Heart left ventricle (tissue), 16 donors: ENCODE measurements at regions not wholly inside any gene's neighbourhood (a gene's known extent, or its start where the extent isn't known, plus 50 kb on each side); places are given as distances from the start of the nearest gene placed in this dataset.
A peak's percentile ranks its signal among the peaks of the same experiment; 100 is the strongest.

Experiments used
- ATAC-seq, 4 donors: fragments of 200-7000 bp; cut with Tn5 transposase; one replicate each; pipeline ENCODE4 v1.9.1; 2020 to 2022; ENCODE audit warnings: moderate library complexity in 4 of 4, mild to moderate bottlenecking in 3 of 4, moderate number of reproducible peaks in 1 of 4
- DNase-seq, 5 donors: peaks; one replicate each; pipeline ENCODE4 v3.0.0-alpha.2; 2020
- H3K27ac ChIP-seq, 12 donors: fragments of 200-600 bp; sonication (generic) in 4 of 12; one replicate each; pipeline versions ENCODE4 v1.5.0 to v1.8.0; 2016 to 2022; ENCODE audit warnings: mild to moderate bottlenecking in 2 of 12
- H3K27me3 ChIP-seq, 9 donors: fragments of 200-600 bp; sonication (generic) in 2 of 9; one replicate each; pipeline versions ENCODE4 v1.5.1 to v1.8.0; 2016 to 2022; ENCODE audit warnings: mild to moderate bottlenecking in 3 of 9
- H3K36me3 ChIP-seq, 9 donors: fragments of 200-600 bp; sonication (generic) in 2 of 9; one replicate each; pipeline versions ENCODE4 v1.5.0 to v1.8.0; 2018 to 2022; ENCODE audit warnings: mild to moderate bottlenecking in 2 of 9
- H3K4me1 ChIP-seq, 12 donors: fragments of 200-600 bp; sonication (generic) in 4 of 12; one replicate each; pipeline versions ENCODE4 v1.5.0 to v1.8.0; 2016 to 2022; ENCODE audit warnings: mild to moderate bottlenecking in 3 of 12
- H3K4me3 ChIP-seq, 12 donors: fragments of 200-600 bp; sonication (generic) in 4 of 12; one replicate each; pipeline versions ENCODE4 v1.5.0 to v1.8.0; 2017 to 2022; ENCODE audit warnings: mild to moderate bottlenecking in 9 of 12, moderate library complexity in 4 of 12
- H3K9me3 ChIP-seq, 12 donors: fragments of 200-600 bp; sonication (generic) in 4 of 12; one replicate each; pipeline versions ENCODE4 v1.5.0 to v1.8.0; 2016 to 2022; ENCODE audit warnings: mild to moderate bottlenecking in 1 of 12
- CTCF ChIP-seq, 12 donors: fragments of 200-600 bp; sonication (generic) in 4 of 12; IDR thresholded peaks; one replicate each; pipeline versions ENCODE4 v1.5.0 to v1.8.0; 2018 to 2022; ENCODE audit warnings: antibody characterized with exemption in 12 of 12, mild to moderate bottlenecking in 5 of 12
- POLR2A ChIP-seq, 2 donors: fragments of 450-650 bp; IDR thresholded peaks; one replicate each; pipeline ENCODE4 v1.6.1; 2017; ENCODE audit warnings: antibody characterized with exemption in 2 of 2, mild to moderate bottlenecking in 2 of 2, moderate library complexity in 2 of 2
- WGBS, 4 donors: extraction: QIAGEN DNeasy Blood & Tissue Kit in 2 of 4; methylation state at CpG; one replicate each; pipeline versions ENCODE4 v1.1.5 to v1.1.7; 2013 to 2018; 5-methylcytosine and 5-hydroxymethylcytosine counted together
- intact Hi-C, 10 donors: fragments of 100-400 bp; cut with DNase I; formaldehyde crosslinking; loops; one replicate each; pipeline versions ENCODE4 v1.11.1 to v1.14.2; 2022
- donor health status: ischemic (EF 13 %, LVEDD 7.1; RV severe dilation, severe dysfunction).
- donor health status: healthy with polysubstance abuse.
- donor health status: DM: no; HTN: yes; CAD: no.
- donor health status: DM: no; HTN: no; CAD: no.
- donor health status: ischemic (EF 25% LVEDD 6.9; RV normal size, moderate dysfunction).
- donor health status: ischemic (EF 25% LVEDD 5.7; RV mildly dilated, moderate dysfunction).
- donor health status: healthy.
- donor health status: DM: yes; HTN: yes; CAD: no.
- donor health status: ischemic (EF 35%, LVEDD 5.7; RV mildly dilated, moderate dysfunction).
- donor health status: nonischemic (EF 11% LVEDD 7.7; RV severe dilation, severe dysfunction).
- donor health status: DM: yes; HTN: yes; CAD: no.
- donor health status: PGD.
- donor health status: ischemic (EF 29% LVEDD 5.4; RV normal size, mild dysfunction).
- donor health status: nonischemic (EF 23%, LVEDD 6.1; RV moderate dilation, normal function).

DNA sequence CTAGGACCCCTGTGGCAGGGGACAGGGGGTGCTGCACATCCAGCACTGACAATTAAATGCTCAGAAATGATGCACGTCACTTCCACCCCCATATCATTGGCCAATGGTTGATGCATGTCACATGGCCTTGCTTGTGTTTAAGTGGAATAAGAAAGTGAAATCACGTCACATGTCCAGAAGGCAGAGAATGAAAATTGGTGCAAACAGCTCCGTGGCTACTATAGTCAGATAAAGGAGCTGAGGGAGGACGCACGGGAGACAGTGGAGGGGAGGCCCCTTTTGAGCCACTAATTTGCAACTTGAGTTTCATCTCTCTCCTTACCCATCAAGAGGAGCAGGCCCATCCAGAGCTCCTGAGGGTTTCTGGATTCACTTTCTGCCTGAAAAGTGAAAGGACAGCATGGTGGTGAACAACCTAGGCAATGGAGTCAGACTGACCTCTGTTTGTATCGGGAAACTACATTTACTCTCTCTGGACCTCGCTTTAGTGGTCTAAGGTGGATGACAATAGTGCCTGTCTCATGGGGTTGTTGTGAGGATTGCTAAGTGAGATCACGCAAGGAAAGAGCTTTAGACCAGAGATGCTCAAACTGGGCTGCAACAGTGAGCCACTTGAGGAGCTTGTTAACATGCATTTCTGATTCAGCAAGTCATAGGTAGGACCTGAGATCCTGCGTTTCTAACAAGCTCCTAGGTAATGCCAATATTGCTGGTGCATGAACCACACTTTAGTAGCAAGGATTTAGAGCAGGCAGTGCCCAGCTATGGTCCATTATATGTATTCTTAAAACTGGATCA is 133.9 kb upstream of the ADRA1B start:
- Histone ChIP-seq H3K36me3 (no peaks in the 10 kb centered on the region), H3K27ac (peak overlapping the region in 1 of 12 donors; percentile 29), H3K4me1 (peaks cover 0 to 9% (median 0%) of the 10 kb centered on the region in 12 donors), H3K4me3 (no peak overlapping the region), H3K27me3 (no peaks in the 10 kb centered on the region), H3K9me3 (no peaks in the 10 kb centered on the region)
- 83 to 91% (median 86%) methylated on average over 9 of the region's 9 CpGs for WGBS, 4 donors
- DNase-seq (no peak), ATAC-seq (no peak)
- intact Hi-C loops = loop anchor here in 2 of 10 donors (10.0 kb wide), 2 partner anchors 122 to 338 kb away; no protein-coding TSS in a partner anchor
- TF ChIP-seq POLR2A (IDR thresholded peaks at IDR 0.05) (no peak), CTCF (IDR thresholded peaks at IDR 0.05) (no peak)

- H3K36me3 ChIP-seq = no peaks in the 10 kb centered on the region
- ATAC-seq (no peak), DNase-seq (no peak)
- H3K9me3 ChIP-seq = no peaks in the 10 kb centered on the region
- TF ChIP-seq CTCF (IDR thresholded peaks at IDR 0.05) = no peak
- TF ChIP-seq POLR2A (IDR thresholded peaks at IDR 0.05) = no peak
- H3K27me3 ChIP-seq = no peaks in the 10 kb centered on the region
- H3K4me1 ChIP-seq = peaks cover 0 to 14% (median 0%) of the 10 kb centered on the region in 12 donors
- intact Hi-C loops = loop anchor here in 2 of 10 donors (10.0 kb wide), 2 partner anchors 122 to 338 kb away; no protein-coding TSS in a partner anchor
- H3K27ac ChIP-seq = no peak overlapping the region
- H3K4me3 ChIP-seq = no peak overlapping the region
- 77 to 85% (median 82%) methylated on average over 2 of the region's 2 CpGs for WGBS, 4 donors
Measured at GRCh38 chr5:159782995-159783300, 133.3 kb upstream of the ADRA1B start.

- WGBS, 4 donors = 65 to 76% (median 72%) methylated on average over 3 of the region's 3 CpGs
- H3K4me1 ChIP-seq = peaks cover 0 to 22% (median 0%) of the 10 kb centered on the region in 12 donors
- no peaks in the 10 kb centered on the region for H3K9me3 ChIP-seq
- H3K4me3 ChIP-seq = no peak overlapping the region
- intact Hi-C loops = loop anchor here in 2 of 10 donors (10.0 kb wide), 2 partner anchors 121 to 339 kb away; no protein-coding TSS in a partner anchor
- H3K36me3 ChIP-seq = no peaks in the 10 kb centered on the region
- DNase-seq (no peak), ATAC-seq (no peak)
- no peak for TF ChIP-seq POLR2A (IDR thresholded peaks at IDR 0.05)
- TF ChIP-seq CTCF (IDR thresholded peaks at IDR 0.05) = no peak
- no peaks in the 10 kb centered on the region for H3K27me3 ChIP-seq
- no peak overlapping the region for H3K27ac ChIP-seq
Measured at GRCh38 chr5:159783726-159784247, 132.5 kb upstream of the ADRA1B start.

- H3K27ac ChIP-seq = no peak overlapping the region
- H3K27me3 ChIP-seq = no peaks in the 10 kb centered on the region
- intact Hi-C loops = loop anchor here in 2 of 10 donors (10.0 kb wide), 2 partner anchors 120 to 340 kb away; no protein-coding TSS in a partner anchor
- no peaks in the 10 kb centered on the region for H3K9me3 ChIP-seq
- no peak for ATAC-seq
- DNase-seq = no peak
- H3K4me1 ChIP-seq = peaks cover 0 to 30% (median 0%) of the 10 kb centered on the region in 12 donors
- TF ChIP-seq CTCF (IDR thresholded peaks at IDR 0.05) (no peak), POLR2A (IDR thresholded peaks at IDR 0.05) (no peak)
- no peaks in the 10 kb centered on the region for H3K36me3 ChIP-seq
- H3K4me3 ChIP-seq = no peak overlapping the region
Measured at GRCh38 chr5:159784993-159785392, 131.3 kb upstream of the ADRA1B start.
